Cardiac muscle cell (in vitro differentiated cells and primary cell): ENCODE measurements at regions not wholly inside any gene's neighbourhood (a gene's known extent, or its start where the extent isn't known, plus 50 kb on each side); places are given as distances from the start of the nearest gene placed in this dataset.

ENCODE experiments used
- DNase-seq, 2 donors: peaks; one replicate each; pipeline versions ENCODE4 v3.0.0 to v3.0.0-alpha.2; 2010 to 2017; ENCODE audit warnings: low read depth in 1 of 2, low spot score in 1 of 2
- H3K27ac ChIP-seq: fragments of 200-600 bp; sonication (generic); 2 replicates; pipeline ENCODE4 v1.5.1; 2016
- H3K27me3 ChIP-seq: fragments of 200-600 bp; sonication (generic); 2 replicates; pipeline ENCODE4 v1.6.0; 2016; ENCODE audit warnings: control low read depth
- H3K36me3 ChIP-seq: fragments of 200-600 bp; sonication (generic); 2 replicates; pipeline ENCODE4 v1.5.1; 2016; ENCODE audit warnings: control low read depth
- H3K4me1 ChIP-seq: fragments of 200-600 bp; sonication (generic); 2 replicates; pipeline ENCODE4 v1.8.1; 2017; ENCODE audit warnings: low read depth, mild to moderate bottlenecking, mixed run types
- H3K4me3 ChIP-seq: fragments of 200-600 bp; sonication (generic); 2 replicates; pipeline ENCODE4 v1.5.1; 2016; ENCODE audit warnings: mild to moderate bottlenecking
- H3K9me3 ChIP-seq: fragments of 200-600 bp; sonication (generic); 2 replicates; pipeline ENCODE4 v1.5.1; 2017; ENCODE audit warnings: low read depth, mild to moderate bottlenecking, control low read depth
- TF ChIP-seq, protein P1 (sequence below): IDR thresholded peaks from 2 replicates; pipeline ENCODE4 v1.5.1; 2012; ENCODE audit warnings: low read depth, mild to moderate bottlenecking, low read length

DNA sequence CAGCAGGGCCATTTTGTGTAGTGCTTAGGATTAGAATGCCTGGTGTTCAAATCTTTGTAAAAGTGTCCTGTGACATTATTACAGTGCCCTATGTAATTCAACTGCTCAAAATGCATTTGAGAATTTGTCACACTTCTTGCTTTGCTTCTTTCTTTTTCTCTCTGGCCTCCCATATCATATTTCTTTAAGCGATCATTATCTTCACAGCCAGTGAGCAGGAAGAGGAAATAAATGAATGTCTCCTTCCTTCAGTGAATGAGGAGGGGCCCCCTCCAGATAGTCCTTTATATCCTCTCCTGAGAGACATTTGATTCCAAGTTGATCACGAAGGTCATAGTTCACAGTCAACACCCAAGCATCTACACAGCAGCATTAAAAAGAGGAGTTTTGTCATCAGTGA is 425.1 kb upstream of the NPVF start:
- Histone ChIP-seq H3K4me1 (peaks cover 2% of the 10 kb centered on the region), H3K4me3 (no peak overlapping the region), H3K36me3 (no peaks in the 10 kb centered on the region), H3K27ac (no peak overlapping the region), H3K27me3 (no peaks in the 10 kb centered on the region), H3K9me3 (no peaks in the 10 kb centered on the region)
- TF ChIP-seq, protein P1, sequence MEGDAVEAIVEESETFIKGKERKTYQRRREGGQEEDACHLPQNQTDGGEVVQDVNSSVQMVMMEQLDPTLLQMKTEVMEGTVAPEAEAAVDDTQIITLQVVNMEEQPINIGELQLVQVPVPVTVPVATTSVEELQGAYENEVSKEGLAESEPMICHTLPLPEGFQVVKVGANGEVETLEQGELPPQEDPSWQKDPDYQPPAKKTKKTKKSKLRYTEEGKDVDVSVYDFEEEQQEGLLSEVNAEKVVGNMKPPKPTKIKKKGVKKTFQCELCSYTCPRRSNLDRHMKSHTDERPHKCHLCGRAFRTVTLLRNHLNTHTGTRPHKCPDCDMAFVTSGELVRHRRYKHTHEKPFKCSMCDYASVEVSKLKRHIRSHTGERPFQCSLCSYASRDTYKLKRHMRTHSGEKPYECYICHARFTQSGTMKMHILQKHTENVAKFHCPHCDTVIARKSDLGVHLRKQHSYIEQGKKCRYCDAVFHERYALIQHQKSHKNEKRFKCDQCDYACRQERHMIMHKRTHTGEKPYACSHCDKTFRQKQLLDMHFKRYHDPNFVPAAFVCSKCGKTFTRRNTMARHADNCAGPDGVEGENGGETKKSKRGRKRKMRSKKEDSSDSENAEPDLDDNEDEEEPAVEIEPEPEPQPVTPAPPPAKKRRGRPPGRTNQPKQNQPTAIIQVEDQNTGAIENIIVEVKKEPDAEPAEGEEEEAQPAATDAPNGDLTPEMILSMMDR, result no peak
- DNase-seq, result no peak

DNA sequence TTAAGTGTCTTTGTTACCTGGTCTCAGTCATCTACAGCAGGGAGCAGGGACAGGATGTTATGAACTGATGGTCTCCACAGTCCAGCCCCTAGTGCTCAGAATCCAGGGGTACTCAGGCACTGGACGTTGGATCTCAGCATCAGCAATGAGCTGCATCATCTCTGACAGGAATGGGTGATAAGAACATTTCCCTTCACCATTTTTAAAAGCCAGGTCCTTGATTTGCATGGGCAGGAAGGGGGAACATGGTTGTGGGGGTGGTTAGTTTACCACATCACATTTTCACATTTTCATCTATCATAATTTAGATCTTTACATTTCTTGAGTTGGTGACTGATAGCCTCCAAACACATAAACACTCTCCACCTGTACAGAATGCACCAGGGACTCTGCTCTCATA is 427.8 kb upstream of the NPVF start:
- Histone ChIP-seq H3K36me3 (no peaks in the 10 kb centered on the region), H3K4me1 (peaks cover 16% of the 10 kb centered on the region), H3K9me3 (no peaks in the 10 kb centered on the region), H3K27ac (no peak overlapping the region), H3K27me3 (no peaks in the 10 kb centered on the region), H3K4me3 (no peak overlapping the region)
- TF ChIP-seq, protein P1, result no peak
- no peak for DNase-seq

DNA sequence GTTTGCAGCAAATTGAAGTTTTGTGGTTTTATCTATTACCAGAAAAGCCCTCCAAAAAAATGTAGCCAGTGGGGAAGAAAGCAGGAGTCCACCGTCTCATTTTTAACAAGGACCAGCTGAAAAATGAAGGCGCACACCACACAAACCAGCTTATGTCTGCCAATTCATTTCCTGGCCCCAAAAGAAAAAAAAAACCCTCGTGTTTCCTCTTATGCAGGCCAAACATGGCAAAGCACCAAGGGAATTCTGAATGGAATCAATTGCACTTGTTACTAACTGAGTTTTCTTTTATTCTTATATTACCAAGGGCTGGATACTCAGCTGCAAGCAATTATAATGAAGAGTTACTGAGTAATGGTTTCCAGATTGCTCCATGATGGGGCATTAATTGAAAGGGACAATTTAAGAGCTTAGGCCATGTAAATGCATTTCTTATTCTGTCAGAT is 428.3 kb upstream of the NPVF start:
- TF ChIP-seq, protein P1, result no peak
- peak in 1 of 2 donors; percentile 54 for DNase-seq
- Histone ChIP-seq H3K27ac (no peak overlapping the region), H3K27me3 (no peaks in the 10 kb centered on the region), H3K9me3 (no peaks in the 10 kb centered on the region), H3K4me1 (peaks cover 16% of the 10 kb centered on the region), H3K36me3 (no peaks in the 10 kb centered on the region), H3K4me3 (no peak overlapping the region)

DNA sequence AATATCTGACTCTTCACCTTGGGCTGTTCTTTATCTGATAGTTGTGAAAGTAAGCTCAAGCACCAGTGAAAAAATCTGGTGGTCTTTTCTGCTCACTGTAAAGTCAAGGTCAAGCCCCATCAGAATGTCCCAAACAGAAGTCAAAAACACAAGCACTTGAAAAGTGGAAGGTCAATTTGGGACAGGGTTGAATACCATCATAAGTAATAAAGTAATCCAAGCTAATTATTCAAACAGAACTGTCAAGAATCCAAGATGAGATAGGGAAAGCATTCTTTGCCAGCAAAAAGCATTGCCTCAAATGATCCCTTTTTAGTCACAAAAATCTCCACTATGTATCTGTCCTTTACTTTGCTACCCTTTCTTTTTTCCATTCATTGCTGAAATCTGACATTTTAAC is 430.1 kb upstream of the NPVF start:
- TF ChIP-seq, protein P1, result no peak
- Histone ChIP-seq H3K4me1 (peaks cover 16% of the 10 kb centered on the region), H3K27ac (no peak overlapping the region), H3K27me3 (no peaks in the 10 kb centered on the region), H3K9me3 (no peaks in the 10 kb centered on the region), H3K36me3 (no peaks in the 10 kb centered on the region), H3K4me3 (no peak overlapping the region)
- no peak for DNase-seq

DNA sequence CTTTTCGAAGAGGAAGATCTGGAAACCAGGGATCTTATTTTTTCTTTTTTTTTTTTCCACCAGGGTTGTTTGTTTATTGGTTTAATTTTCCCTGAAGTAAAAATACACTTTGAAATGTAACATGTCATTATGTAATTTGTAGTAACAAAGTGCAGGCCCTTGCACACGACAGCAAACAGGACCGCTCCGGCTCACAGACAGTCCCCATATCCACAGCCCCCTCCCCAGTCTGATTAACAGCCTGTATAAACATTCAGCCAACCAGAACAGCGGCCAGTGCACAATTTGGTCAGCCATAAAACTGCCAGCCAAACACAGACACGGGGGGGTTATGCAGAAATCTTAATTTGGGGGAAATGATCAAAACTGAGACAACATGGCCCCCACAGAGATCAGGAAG is 431.6 kb upstream of the NPVF start:
- Histone ChIP-seq H3K27me3 (no peaks in the 10 kb centered on the region), H3K36me3 (no peaks in the 10 kb centered on the region), H3K4me3 (no peak overlapping the region), H3K9me3 (no peaks in the 10 kb centered on the region), H3K4me1 (peaks cover 16% of the 10 kb centered on the region), H3K27ac (no peak overlapping the region)
- TF ChIP-seq, protein P1, result no peak
- peak in 1 of 2 donors; percentile 42 for DNase-seq
